HCT116 (cell line): ENCODE measurements at regions not wholly inside any gene's neighbourhood (a gene's known extent, or its start where the extent isn't known, plus 50 kb on each side); places are given as distances from the start of the nearest gene placed in this dataset.

ENCODE experiments used
- CTCF ChIP-seq, 3 experiments: fragments of 200-600 bp in 1 of 3; sonication (generic) in 1 of 3; IDR thresholded peaks in 2 of 3; conservative IDR thresholded peaks in 1 of 3; 2 replicates each; pipeline ENCODE4 v1.5.1; 2012 to 2017; ENCODE audit warnings: low read depth in 2 of 3, low read length in 2 of 3, antibody characterized with exemption in 1 of 3, borderline replicate concordance in 1 of 3, control low read depth in 1 of 3, mild to moderate bottlenecking in 1 of 3, mixed read lengths in 1 of 3, mixed run types in 1 of 3, moderate library complexity in 1 of 3; ENCODE audit not compliant: insufficient read depth in 1 of 3
- EZH2 ChIP-seq: fragments of 200-600 bp; sonication (generic); IDR thresholded peaks from 2 replicates; pipeline ENCODE4 v1.6.1; 2017; ENCODE audit warnings: antibody characterized with exemption, mixed run types
- EZH2phosphoT487 ChIP-seq: fragments of 200-600 bp; IDR thresholded peaks from 2 replicates; pipeline ENCODE4 v1.6.1; 2018; ENCODE audit warnings: antibody characterized with exemption, borderline replicate concordance
- MAX ChIP-seq: IDR thresholded peaks from 2 replicates; pipeline ENCODE4 v1.6.1; 2012
- POLR2A ChIP-seq: IDR thresholded peaks from 2 replicates; pipeline ENCODE4 v1.7.0; 2011; ENCODE audit warnings: borderline replicate concordance; ENCODE audit not compliant: insufficient read depth, insufficient read length; ENCODE audit errors: extremely low read depth
- POLR2AphosphoS5 ChIP-seq: IDR thresholded peaks from 2 replicates; pipeline ENCODE4 v1.6.1; 2011; ENCODE audit warnings: mild to moderate bottlenecking, low read depth, low read length, moderate library complexity
- RAD21 ChIP-seq: IDR thresholded peaks from 2 replicates; pipeline ENCODE4 v1.6.1; 2012; ENCODE audit warnings: low read depth, mild to moderate bottlenecking
- SIN3A ChIP-seq: IDR thresholded peaks from 2 replicates; pipeline ENCODE4 v1.6.1; 2012; ENCODE audit warnings: low read depth

- TF ChIP-seq POLR2A, result no peak
- no peak for TF ChIP-seq CTCF (IDR thresholded peaks at IDR 0.05 in 2 of 3, conservative IDR thresholded peaks at IDR 0.05 in 1 of 3; ENCODE audit: borderline replicate concordance in 1 of 3, insufficient read depth in 1 of 3, low read depth in 2 of 3, low read length in 2 of 3)
- no peak for TF ChIP-seq EZH2
- TF ChIP-seq POLR2AphosphoS5, result no peak
- no peak for TF ChIP-seq SIN3A
- no peak for TF ChIP-seq MAX
- TF ChIP-seq RAD21, result no peak
- TF ChIP-seq EZH2phosphoT487, result no peak
Observed at GRCh38 chr5:154112255-154112654, 73.5 kb downstream of the MFAP3 start.
